GM12878 (cell line): ENCODE measurements at regions not wholly inside any gene's neighbourhood (a gene's known extent, or its start where the extent isn't known, plus 50 kb on each side); places are given as distances from the start of the nearest gene placed in this dataset.
A peak's percentile ranks its signal among the peaks of the same experiment; 100 is the strongest.

Source experiments
- ATAC-seq: fragments of 200-7000 bp; cut with Tn5 transposase; 3 replicates; pipeline ENCODE4 v1.9.1; 2020; ENCODE audit warnings: mild to moderate bottlenecking, moderate library complexity
- BruUV-seq: library from RNA; stranded (reverse); fragments of 400-500 nt; replicated peaks from 2 replicates; lab custom pipeline; 2021; lab: Mats Ljungman, UMichigan
- CTCF ChIA-PET: fragments of 300-600 bp; sonication (Branson Sonifier 250); formaldehyde crosslinking; extraction: SDS; loops from one replicate; lab custom pipeline; 2021; ENCODE audit warnings: inconsistent platforms; lab: Yijun Ruan, JAX
- POLR2A ChIA-PET: fragments of 350-600 bp; formaldehyde crosslinking; extraction: SDS; loops from one replicate; lab custom pipeline; 2021; ENCODE audit warnings: inconsistent platforms; lab: Charles Lee
- RAD21 ChIA-PET: fragments of 300-600 bp; sonication (Branson Sonifier 250); formaldehyde crosslinking; loops from one replicate; lab custom pipeline; 2023; ENCODE audit warnings: antibody characterized with exemption; ENCODE audit not compliant: unreplicated experiment; lab: Charles Lee
- SMC1A ChIA-PET: fragments of 300-600 bp; sonication (Branson Sonifier 250); formaldehyde crosslinking; loops from one replicate; lab custom pipeline; 2023; ENCODE audit not compliant: unreplicated experiment, uncharacterized antibody; lab: Charles Lee
- DNase-seq: peaks from one replicate; pipeline ENCODE4 v3.0.0-alpha.2; 2011; ENCODE audit warnings: low read depth, low spot score
- FAIRE-seq: peaks from 3 replicates; lab custom pipeline; 2011; peaks lifted over from hg19 to GRCh38; lab: Jason Lieb, UNC
- H2AFZ ChIP-seq: 2 replicates; pipeline ENCODE4 v1.6.0; 2011; ENCODE audit warnings: low read depth, low read length, control low read depth; ENCODE audit not compliant: control insufficient read depth
- H3K27ac ChIP-seq: 2 replicates; pipeline ENCODE4 v1.5.1; 2011; ENCODE audit warnings: control low read depth; ENCODE audit not compliant: control insufficient read depth, insufficient read depth
- H3K27me3 ChIP-seq, 2 experiments: replicated peaks in 1 of 2; 2 replicates each; pipeline versions ENCODE4 v1.6.0 to v1.6.1; 2011; ENCODE audit warnings: low read length in 1 of 2; ENCODE audit not compliant: control insufficient read depth in 2 of 2, insufficient read depth in 2 of 2
- H3K36me3 ChIP-seq, 2 experiments: 2 replicates each; pipeline ENCODE4 v1.5.1; 2011; ENCODE audit warnings: low read length in 1 of 2; ENCODE audit not compliant: control insufficient read depth in 2 of 2, insufficient read depth in 2 of 2
- H3K4me1 ChIP-seq: 2 replicates; pipeline ENCODE4 v1.6.1; 2011; ENCODE audit warnings: mild to moderate bottlenecking, low read length, moderate library complexity, mixed read lengths; ENCODE audit not compliant: control insufficient read depth, insufficient read depth
- H3K4me2 ChIP-seq: 2 replicates; pipeline ENCODE4 v1.6.0; 2011; ENCODE audit warnings: control low read depth; ENCODE audit not compliant: control insufficient read depth, insufficient read depth
- H3K4me3 ChIP-seq: fragments of 200-600 bp; sonication (generic); 2 replicates; pipeline ENCODE4 v1.5.1; 2016
- H3K79me2 ChIP-seq: 2 replicates; pipeline ENCODE4 v1.6.0; 2011; ENCODE audit warnings: low read length; ENCODE audit not compliant: control insufficient read depth, insufficient read depth
- H3K9ac ChIP-seq: 2 replicates; pipeline ENCODE4 v1.8.0; 2011; ENCODE audit warnings: low read length, control low read depth, mixed read lengths; ENCODE audit not compliant: control insufficient read depth, insufficient read depth
- H3K9me3 ChIP-seq: replicated peaks from 3 replicates; pipeline ENCODE4 v1.5.1; 2011; ENCODE audit warnings: mild to moderate bottlenecking, low read length; ENCODE audit not compliant: control insufficient read depth, insufficient read depth
- H4K20me1 ChIP-seq: 2 replicates; pipeline ENCODE4 v1.6.0; 2011; ENCODE audit not compliant: control insufficient read depth, insufficient read depth
- ATF7 ChIP-seq: fragments of 450-650 bp; IDR thresholded peaks from 2 replicates; pipeline ENCODE4 v1.6.1; 2016; ENCODE audit warnings: low read depth, mild to moderate bottlenecking
- BCL11A ChIP-seq: IDR thresholded peaks from 2 replicates; pipeline ENCODE4 v1.6.1; 2011; ENCODE audit warnings: low read depth, low read length
- BHLHE40 ChIP-seq, 2 experiments: fragments of 450-650 bp in 1 of 2; IDR thresholded peaks; 2 replicates each; pipeline ENCODE4 v1.6.1; 2011 to 2017; ENCODE audit warnings: low read depth in 2 of 2, borderline replicate concordance in 1 of 2, improper control_type of control experiment in 1 of 2, low read length in 1 of 2, mild to moderate bottlenecking in 1 of 2
- CREM ChIP-seq: IDR thresholded peaks from 2 replicates; pipeline ENCODE4 v1.6.1; 2014; ENCODE audit warnings: antibody characterized with exemption, low read depth
- DPF2 ChIP-seq: fragments of 450-650 bp; IDR thresholded peaks from 2 replicates; pipeline ENCODE4 v1.6.1; 2017; ENCODE audit warnings: mild to moderate bottlenecking
- HCFC1 ChIP-seq: fragments of 150-350 bp; IDR thresholded peaks from 2 replicates; pipeline ENCODE4 v1.6.1; 2014; ENCODE audit warnings: low read length
- IKZF1 ChIP-seq: fragments of 450-650 bp; conservative IDR thresholded peaks from 2 replicates; pipeline ENCODE4 v1.6.1; 2017; ENCODE audit warnings: antibody characterized with exemption, mild to moderate bottlenecking
- IKZF2 ChIP-seq, 2 experiments: fragments of 450-650 bp; IDR thresholded peaks; 2 replicates each; pipeline ENCODE4 v1.6.1; 2017; ENCODE audit warnings: mild to moderate bottlenecking in 2 of 2, moderate library complexity in 2 of 2
- LARP7 ChIP-seq: fragments of 450-650 bp; IDR thresholded peaks from 2 replicates; pipeline ENCODE4 v1.6.1; 2017; ENCODE audit warnings: mild to moderate bottlenecking
- MEF2B ChIP-seq: fragments of 450-650 bp; IDR thresholded peaks from 2 replicates; pipeline ENCODE4 v1.6.1; 2018; ENCODE audit warnings: mild to moderate bottlenecking, moderate library complexity; ENCODE audit not compliant: partially characterized antibody, poor library complexity, severe bottlenecking
- MTA2 ChIP-seq: fragments of 450-650 bp; IDR thresholded peaks from 2 replicates; pipeline ENCODE4 v1.6.1; 2016; ENCODE audit warnings: low read depth, mild to moderate bottlenecking, moderate library complexity
- NR2F1 ChIP-seq: fragments of 450-650 bp; conservative IDR thresholded peaks from 2 replicates; pipeline ENCODE4 v1.6.1; 2017; ENCODE audit warnings: mild to moderate bottlenecking
- RUNX3 ChIP-seq: IDR thresholded peaks from 2 replicates; pipeline ENCODE4 v1.6.1; 2012; ENCODE audit warnings: low read length, inconsistent platforms
- WGBS: methylation state at CpG from one replicate; pipeline ENCODE4 v1.1.6; 2016; ENCODE audit warnings: low lambda C conversion rate; ENCODE audit not compliant: insufficient replicate concordance, insufficient coverage; ENCODE audit errors: missing lambda C conversion rate; 5-methylcytosine and 5-hydroxymethylcytosine counted together
- in situ Hi-C: fragments of 300-500 bp; cut with MboI; formaldehyde crosslinking; loops from 9 replicates; pipeline ENCODE4 v1.14.3; 2018; ENCODE audit warnings: mixed read lengths
- intact Hi-C: fragments of 100-400 bp; cut with micrococcal nuclease; formaldehyde crosslinking; loops from one replicate; pipeline ENCODE4 v1.14.2; 2022; ENCODE audit not compliant: unreplicated experiment
- TF ChIP-seq, protein P1 (sequence below): fragments of 150-350 bp; IDR thresholded peaks from 2 replicates; pipeline ENCODE4 v1.6.1; 2016; ENCODE audit warnings: low read depth, low read length
- TF ChIP-seq, protein P2 (sequence below): fragments of 450-650 bp; IDR thresholded peaks from 2 replicates; pipeline ENCODE4 v1.6.1; 2016; ENCODE audit warnings: mild to moderate bottlenecking

DNA sequence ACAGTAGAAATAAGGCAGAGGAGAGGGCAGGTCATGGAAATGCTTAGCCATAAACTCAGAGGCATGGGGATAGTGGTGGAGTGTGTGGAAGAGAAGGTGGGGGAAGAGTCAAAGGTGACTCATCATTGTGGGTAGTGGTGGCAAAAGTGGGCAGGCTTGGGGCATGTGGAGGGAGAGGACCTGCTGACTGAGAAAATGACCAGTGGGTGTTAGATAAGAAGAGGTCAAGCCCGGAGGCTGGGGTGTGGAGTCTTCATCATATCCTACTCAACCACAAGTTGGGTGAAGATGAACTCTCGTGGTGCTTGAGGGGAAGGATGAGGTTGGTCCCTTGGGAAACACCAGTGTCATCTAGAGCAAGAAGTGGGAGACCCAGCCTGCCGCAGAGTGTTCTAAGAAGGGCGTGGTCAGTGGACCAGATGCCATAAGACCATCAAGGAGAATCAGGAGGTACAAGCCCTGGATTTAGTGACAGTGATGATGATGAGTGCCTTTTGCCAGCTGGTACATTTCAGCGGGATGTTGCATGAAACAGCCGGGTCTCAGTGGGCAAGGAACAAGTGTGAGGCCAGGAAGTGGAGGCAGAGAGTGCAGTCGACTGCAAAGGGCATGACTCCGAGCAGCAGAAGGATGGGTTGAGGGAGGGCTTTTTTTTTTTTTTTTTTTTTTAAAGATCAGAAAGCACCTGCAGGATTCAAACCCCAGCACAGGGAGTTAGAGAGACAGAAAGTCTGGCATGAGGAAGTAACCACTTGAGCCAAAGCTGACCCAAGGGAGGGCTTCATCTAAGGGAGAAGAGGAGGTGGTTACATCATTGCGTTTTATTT lies 122.6 kb upstream of the SPRED2 start:
- DNase-seq (peak; percentile 42), FAIRE-seq (no peak), ATAC-seq (peak; percentile 83)
- peak overlapping the region; percentile 27; the same call in 1 of the 2 replicates for H3K4me2 ChIP-seq
- peak; percentile 55 for TF ChIP-seq MEF2B
- 0 out of 2 replicates have a peak, but pooled peaks have one; percentile 53 for TF ChIP-seq DPF2
- TF ChIP-seq IKZF2 (IDR thresholded peaks at IDR 0.05) = 0 out of 4 replicates have a peak, but pooled peaks of 1 of the 2 experiments have one; percentile 12
- peak; percentile 35; the same call in 1 of the 2 replicates for TF ChIP-seq MTA2
- TF ChIP-seq BCL11A = 0 out of 2 replicates have a peak, but pooled peaks have one; percentile 3
- peak; percentile 39; the same call in 1 of the 2 replicates for TF ChIP-seq ATF7
- TF ChIP-seq RUNX3 = peak; percentile 42
- peak; percentile 94 for TF ChIP-seq NR2F1
- peak; percentile 56; the same call in 1 of the 2 replicates for TF ChIP-seq IKZF1
- TF ChIP-seq HCFC1 = no peak
- TF ChIP-seq, protein P1, sequence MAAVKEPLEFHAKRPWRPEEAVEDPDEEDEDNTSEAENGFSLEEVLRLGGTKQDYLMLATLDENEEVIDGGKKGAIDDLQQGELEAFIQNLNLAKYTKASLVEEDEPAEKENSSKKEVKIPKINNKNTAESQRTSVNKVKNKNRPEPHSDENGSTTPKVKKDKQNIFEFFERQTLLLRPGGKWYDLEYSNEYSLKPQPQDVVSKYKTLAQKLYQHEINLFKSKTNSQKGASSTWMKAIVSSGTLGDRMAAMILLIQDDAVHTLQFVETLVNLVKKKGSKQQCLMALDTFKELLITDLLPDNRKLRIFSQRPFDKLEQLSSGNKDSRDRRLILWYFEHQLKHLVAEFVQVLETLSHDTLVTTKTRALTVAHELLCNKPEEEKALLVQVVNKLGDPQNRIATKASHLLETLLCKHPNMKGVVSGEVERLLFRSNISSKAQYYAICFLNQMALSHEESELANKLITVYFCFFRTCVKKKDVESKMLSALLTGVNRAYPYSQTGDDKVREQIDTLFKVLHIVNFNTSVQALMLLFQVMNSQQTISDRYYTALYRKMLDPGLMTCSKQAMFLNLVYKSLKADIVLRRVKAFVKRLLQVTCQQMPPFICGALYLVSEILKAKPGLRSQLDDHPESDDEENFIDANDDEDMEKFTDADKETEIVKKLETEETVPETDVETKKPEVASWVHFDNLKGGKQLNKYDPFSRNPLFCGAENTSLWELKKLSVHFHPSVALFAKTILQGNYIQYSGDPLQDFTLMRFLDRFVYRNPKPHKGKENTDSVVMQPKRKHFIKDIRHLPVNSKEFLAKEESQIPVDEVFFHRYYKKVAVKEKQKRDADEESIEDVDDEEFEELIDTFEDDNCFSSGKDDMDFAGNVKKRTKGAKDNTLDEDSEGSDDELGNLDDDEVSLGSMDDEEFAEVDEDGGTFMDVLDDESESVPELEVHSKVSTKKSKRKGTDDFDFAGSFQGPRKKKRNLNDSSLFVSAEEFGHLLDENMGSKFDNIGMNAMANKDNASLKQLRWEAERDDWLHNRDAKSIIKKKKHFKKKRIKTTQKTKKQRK = no peak
- no peak for TF ChIP-seq CREM
- TF ChIP-seq LARP7 = no peak
- TF ChIP-seq, protein P2, sequence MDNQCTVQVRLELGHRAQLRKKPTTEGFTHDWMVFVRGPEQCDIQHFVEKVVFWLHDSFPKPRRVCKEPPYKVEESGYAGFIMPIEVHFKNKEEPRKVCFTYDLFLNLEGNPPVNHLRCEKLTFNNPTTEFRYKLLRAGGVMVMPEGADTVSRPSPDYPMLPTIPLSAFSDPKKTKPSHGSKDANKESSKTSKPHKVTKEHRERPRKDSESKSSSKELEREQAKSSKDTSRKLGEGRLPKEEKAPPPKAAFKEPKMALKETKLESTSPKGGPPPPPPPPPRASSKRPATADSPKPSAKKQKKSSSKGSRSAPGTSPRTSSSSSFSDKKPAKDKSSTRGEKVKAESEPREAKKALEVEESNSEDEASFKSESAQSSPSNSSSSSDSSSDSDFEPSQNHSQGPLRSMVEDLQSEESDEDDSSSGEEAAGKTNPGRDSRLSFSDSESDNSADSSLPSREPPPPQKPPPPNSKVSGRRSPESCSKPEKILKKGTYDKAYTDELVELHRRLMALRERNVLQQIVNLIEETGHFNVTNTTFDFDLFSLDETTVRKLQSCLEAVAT = no peak
- 0 out of 4 replicates have a peak, but pooled peaks of 1 of the 2 experiments have one; percentile 19 for TF ChIP-seq BHLHE40 (IDR thresholded peaks at IDR 0.05; ENCODE audit: borderline replicate concordance in 1 of 2, low read depth in 2 of 2, low read length in 1 of 2)
- no peaks in the 10 kb centered on the region for H3K9me3 ChIP-seq
- H3K4me1 ChIP-seq = peaks cover 14% of the 10 kb centered on the region
- H3K4me3 ChIP-seq = no peak overlapping the region
- 0% methylated on average over 9 of the region's 9 CpGs for WGBS
- in situ Hi-C loops (loop anchor here (25.0 kb wide), 1 partner anchor 643 kb away; no protein-coding TSS in a partner anchor), intact Hi-C loops (loop anchor here (5.0 kb wide), 2 partner anchors 163 to 493 kb away; no protein-coding TSS in a partner anchor)
- H3K9ac ChIP-seq = no peak overlapping the region
- no peaks in the 10 kb centered on the region; a peak in 1 of 4 replicates for H3K27me3 ChIP-seq
- H3K36me3 ChIP-seq = no peaks in the 10 kb centered on the region
- no TSS peak for BruUV-seq
- no peaks in the 10 kb centered on the region for H3K79me2 ChIP-seq
- ChIA-PET RAD21 (interaction anchor here (0.9 kb wide), 1 partner anchor 130 kb away, joined by 3 read pairs; no protein-coding TSS in a partner anchor), POLR2A (interaction anchor here (0.7 kb wide), 1 partner anchor 105 kb away, joined by 5 read pairs; no protein-coding TSS in a partner anchor), SMC1A (interaction anchor here (0.6 to 2.4 kb wide), 6 partner anchors 51 to 290 kb away, joined by 3 to 6 read pairs (median 3); no protein-coding TSS in a partner anchor), CTCF (interaction anchor here (0.5 to 1.0 kb wide), 2 partner anchors 290 to 384 kb away, joined by 3 to 5 read pairs; no protein-coding TSS in a partner anchor)
- H4K20me1 ChIP-seq = no peaks in the 10 kb centered on the region
- no peak overlapping the region for H2AFZ ChIP-seq
- no peak overlapping the region for H3K27ac ChIP-seq
